Endothelial cell of hepatic sinusoid (primary cell): ENCODE measurements at regions not wholly inside any gene's neighbourhood (a gene's known extent, or its start where the extent isn't known, plus 50 kb on each side); places are given as distances from the start of the nearest gene placed in this dataset.
"Not testable (repeated sequence)": the region's sequence is repeated elsewhere in the genome, so short reads cannot be mapped to it uniquely, and the experiment has no call there.

Source experiments
- in situ Hi-C: cut with HindIII; loops from 2 replicates; pipeline ENCODE4 v1.10.0; 2017; ENCODE audit warnings: low sequenced_read_pairs

DNA sequence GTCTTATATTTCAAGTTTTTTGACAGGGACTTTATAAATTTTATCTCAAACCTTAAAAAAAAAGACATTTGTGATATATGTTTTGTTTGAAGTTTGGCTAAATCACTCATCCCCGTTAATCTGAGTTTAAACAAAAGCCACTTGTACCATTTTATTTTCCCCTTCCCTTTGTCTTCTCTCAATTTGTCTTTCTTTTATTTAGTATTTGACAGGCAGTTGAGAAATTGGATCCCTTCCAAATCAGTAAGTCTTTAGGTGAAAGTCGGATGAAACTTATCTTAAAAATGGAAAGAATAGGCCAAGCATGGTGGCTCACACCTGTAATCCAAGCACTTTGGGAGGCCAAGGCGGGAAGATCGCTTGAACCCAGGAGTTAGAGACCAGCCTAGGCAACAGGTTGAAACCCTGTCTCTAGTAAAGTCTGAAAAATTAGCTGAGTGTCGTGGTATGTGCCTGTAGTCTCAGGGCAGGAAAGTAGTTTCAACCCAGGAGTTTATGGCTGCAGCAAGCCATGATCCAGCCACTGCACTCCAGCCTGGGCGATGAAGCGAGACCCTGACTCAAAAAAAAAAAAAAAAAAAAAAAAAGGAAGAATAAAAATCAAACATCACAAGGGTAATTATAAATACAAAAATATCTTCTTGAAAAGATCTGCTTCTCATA lies 394.6 kb upstream of the TPM1 start:
- in situ Hi-C loops = no loop called here

GRCh38 chr15:62648954-62649353 lies 393.6 kb upstream of the TPM1 start:
- in situ Hi-C loops = no loop called here

- in situ Hi-C loops = no loop called here
These were observed 392.6 kb upstream of the TPM1 start for GRCh38 chr15:62649793-62650420.

GRCh38 chr15:62653122-62653521 lies 389.4 kb upstream of the TPM1 start:
- in situ Hi-C loops = no loop called here

DNA sequence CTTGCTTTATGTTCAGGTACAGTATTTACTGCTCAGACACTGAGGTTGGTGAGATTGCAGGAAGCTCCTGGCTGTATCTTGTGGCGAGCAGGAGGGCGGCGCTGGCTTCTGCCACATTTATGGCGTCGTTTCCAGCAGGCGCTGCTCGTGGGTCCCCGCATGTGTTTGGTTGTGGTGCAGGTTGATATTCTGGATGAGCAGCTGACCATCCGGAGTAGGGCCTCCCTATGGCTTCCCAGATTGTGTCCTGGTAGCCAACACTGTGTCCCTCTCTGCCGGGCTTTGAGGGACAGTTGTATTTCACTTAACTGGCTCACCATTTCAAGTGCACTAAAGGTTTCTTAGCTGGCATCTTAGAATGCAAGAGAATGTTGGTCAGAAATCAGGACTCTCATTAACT lies 386.5 kb upstream of the TPM1 start:
- in situ Hi-C loops = no loop called here

- in situ Hi-C loops = not testable (repeated sequence)
These were observed 385.0 kb upstream of the TPM1 start for GRCh38 chr15:62657501-62657900.

DNA sequence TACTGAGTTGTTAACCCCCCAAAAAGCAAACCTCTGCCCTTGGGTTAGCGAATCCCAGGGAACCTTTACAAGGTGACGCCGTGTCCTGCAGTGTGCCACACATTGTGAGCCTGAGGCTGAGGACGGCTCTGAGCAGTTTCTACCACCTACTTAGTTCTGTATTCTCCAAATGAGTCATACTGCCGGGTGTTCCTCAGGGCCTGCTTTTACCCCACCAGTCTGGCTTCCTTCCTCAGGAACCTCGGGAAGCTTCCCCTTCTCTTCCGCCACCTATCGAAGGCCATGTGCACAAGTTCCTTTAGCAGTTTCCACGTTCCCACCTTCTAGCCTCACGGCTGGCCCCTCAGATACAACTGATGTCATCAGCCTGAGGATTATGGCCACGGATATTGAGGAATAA lies 384.0 kb upstream of the TPM1 start:
- in situ Hi-C loops = no loop called here

GRCh38 chr15:62663547-62663946 lies 379.0 kb upstream of the TPM1 start:
- in situ Hi-C loops = no loop called here

- in situ Hi-C loops = no loop called here
These were observed 377.1 kb upstream of the TPM1 start for GRCh38 chr15:62665449-62665848.

GRCh38 chr15:62666046-62666445 lies 376.5 kb upstream of the TPM1 start:
- in situ Hi-C loops = no loop called here

DNA sequence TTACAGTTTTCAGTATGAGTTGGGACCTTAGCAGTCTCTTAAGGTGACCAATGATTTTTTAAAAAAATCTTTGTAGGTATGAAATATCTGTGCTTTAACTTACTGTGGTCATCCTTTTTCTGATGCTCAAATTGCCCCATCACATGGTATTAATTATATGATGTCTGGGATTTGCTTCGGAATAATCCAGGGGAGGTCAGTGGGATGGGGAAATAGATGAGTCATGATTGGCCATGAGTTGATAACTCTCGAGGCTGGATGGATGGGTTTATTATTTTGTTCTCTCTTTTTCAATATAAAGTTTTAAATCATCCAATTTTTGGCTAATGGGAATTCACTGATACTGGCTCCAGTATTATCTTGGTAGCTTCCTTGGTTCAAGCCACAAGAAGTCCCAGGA lies 370.3 kb upstream of the TPM1 start:
- in situ Hi-C loops = no loop called here

DNA sequence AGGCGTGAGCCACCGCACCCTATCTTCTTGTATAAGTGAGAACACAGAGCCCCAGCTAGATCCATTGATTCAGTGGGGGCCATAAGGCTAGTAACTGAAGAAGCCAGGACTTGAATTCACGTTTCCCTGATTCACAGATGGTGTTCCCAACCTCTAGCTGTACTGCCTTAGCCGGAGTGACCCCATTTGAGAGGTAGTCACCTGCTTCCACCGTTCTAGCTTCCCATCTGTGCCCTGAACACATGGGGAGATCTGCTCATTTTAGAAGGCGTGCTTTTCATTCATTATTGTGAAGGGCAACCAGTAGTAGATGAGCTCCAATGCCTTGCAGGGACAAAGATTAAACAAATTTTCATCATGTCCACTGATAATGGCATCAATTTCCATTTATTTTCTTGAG lies 365.7 kb upstream of the TPM1 start:
- in situ Hi-C loops = no loop called here

DNA sequence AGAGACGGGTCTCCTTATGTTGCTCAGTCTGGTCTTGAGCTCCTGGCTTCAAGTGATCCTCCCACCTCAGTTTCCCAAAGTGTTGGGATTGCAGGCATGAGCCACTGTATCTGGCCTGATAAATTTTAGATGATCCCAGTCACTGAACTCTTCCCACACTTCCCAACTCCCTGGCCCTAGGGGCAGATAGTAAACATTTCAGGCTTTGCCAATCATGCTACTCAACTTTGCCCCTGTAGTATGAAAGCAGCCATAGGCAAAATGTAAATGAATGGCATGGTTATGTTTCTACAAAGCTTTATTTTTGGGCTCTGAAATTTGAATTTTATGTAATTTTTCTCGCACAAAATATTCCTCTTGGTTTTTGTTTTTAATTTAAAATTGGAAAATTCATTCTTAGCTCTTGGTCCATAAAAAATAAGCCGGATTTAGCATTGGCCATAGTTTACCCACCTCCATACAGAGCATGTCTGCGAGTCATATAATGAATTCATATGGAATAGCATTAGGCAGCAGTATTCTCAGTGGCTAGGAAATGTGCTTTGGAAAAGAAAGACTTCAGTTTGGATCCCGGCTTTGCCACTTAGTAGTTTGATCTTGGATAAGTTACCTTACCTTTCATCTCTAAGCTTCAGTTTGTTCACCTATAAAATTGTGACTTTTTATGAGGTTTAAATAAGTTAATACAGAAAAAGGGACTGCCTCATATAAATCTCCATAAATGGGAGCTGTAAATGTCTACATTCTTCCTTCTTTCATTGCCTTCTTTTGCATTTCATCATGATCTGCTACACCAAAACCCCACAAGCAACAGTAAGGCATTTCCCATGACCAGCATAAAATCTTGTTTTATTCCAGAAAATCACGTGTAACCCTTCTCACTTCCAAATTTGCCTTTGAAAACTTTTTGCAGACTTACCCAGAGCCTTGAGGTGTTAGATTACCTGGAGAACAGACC lies 360.3 kb upstream of the TPM1 start:
- in situ Hi-C loops = no loop called here

DNA sequence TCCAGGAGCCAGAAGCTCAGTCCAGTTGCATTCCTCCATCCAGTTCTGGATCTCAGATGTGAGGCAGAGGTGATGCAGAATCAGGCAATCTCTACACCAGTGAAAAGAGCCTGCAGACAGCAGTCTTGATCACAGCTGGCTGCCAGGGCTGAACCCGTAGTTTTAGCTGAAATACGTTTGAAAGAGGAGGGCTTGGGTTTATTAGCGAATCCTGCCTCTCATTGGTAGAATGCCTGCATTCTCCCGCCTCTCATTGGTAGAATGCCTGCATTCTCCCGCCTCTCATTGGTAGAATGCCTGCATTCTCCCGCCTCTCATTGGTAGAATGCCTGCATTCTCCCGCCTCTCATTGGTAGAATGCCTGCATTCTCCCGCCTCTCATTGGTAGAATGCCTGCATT lies 359.4 kb upstream of the TPM1 start:
- in situ Hi-C loops = not testable (repeated sequence)

- in situ Hi-C loops = no loop called here
These were observed 358.3 kb upstream of the TPM1 start for GRCh38 chr15:62684123-62684808.

GRCh38 chr15:62691008-62691407 lies 351.5 kb upstream of the TPM1 start:
- in situ Hi-C loops = no loop called here

- in situ Hi-C loops = no loop called here
These were observed 344.9 kb upstream of the TPM1 start for GRCh38 chr15:62697636-62698035.

GRCh38 chr15:62698646-62699045 lies 343.9 kb upstream of the TPM1 start:
- in situ Hi-C loops = no loop called here

- in situ Hi-C loops = no loop called here
These were observed 336.2 kb upstream of the TPM1 start for GRCh38 chr15:62706317-62706716.

DNA sequence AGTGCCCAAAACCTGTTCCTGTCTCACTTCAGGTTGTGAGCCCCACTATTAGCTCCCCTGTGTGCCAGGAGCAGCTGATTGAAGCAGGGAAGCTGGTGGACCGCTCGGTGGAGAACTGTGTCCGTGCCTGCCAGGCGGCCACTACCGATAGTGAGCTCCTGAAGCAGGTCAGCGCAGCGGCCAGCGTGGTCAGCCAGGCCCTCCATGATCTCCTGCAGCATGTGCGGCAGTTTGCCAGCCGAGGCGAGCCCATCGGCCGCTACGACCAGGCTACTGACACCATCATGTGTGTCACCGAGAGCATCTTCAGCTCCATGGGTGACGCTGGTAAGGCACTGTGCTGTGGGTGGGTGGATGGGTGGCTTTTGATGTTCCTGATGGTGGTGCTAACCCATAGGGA lies 334.1 kb upstream of the TPM1 start:
- in situ Hi-C loops = no loop called here

GRCh38 chr15:62709261-62709660 lies 333.3 kb upstream of the TPM1 start:
- in situ Hi-C loops = no loop called here
